ENCODE measurements at regions not wholly inside any gene's neighbourhood (a gene's known extent, or its start where the extent isn't known, plus 50 kb on each side); places are given as distances from the start of the nearest gene placed in this dataset.
A peak's percentile ranks its signal among the peaks of the same experiment; 100 is the strongest.

DNA sequence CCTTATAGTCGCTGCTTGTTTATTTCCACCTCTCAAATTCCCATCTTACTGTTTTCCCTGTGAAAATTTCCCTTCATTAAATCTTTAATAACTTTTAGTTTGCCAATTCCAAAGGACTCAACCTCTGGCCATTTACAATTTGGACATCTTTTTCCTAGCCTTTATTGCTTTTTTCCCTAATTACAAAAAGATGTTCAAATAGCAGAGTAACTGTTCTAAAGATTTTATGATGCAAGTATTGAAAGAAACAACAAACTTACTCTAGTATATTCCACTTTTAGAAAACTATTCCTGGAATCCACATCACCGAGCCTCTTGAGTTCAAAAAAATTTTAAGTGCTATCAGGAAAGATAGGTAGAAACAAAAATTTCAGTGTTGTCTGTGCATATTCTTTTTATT, 174.1 kb upstream of the UBE2E2 start:
- CTCF ChIA-PET: no interaction called here
- Mint-ChIP-seq H3K4me3 (ENCODE audit: low read depth, unreplicated experiment) (no peak overlapping the region), H3K9me3 (ENCODE audit: low read depth, unreplicated experiment) (peaks cover 2% of the 10 kb centered on the region), H3K27ac (ENCODE audit: unreplicated experiment) (no peak overlapping the region), H3K27me3 (ENCODE audit: unreplicated experiment) (peaks cover 61% of the 10 kb centered on the region), H3K4me1 (ENCODE audit: low read depth, unreplicated experiment) (no peaks in the 10 kb centered on the region), H3K36me3 (ENCODE audit: insufficient read depth, unreplicated experiment) (no peaks in the 10 kb centered on the region)
- no TSS peak for BruUV-seq (replicated peaks)
- intact Hi-C loops (cut with micrococcal nuclease; ENCODE audit: unreplicated experiment): no loop called here
- TF ChIP-seq CTCF (IDR thresholded peaks at IDR 0.05; ENCODE audit: unreplicated experiment): no peak
- no peak for DNase-seq

- Mint-ChIP-seq H3K36me3 (ENCODE audit: insufficient read depth, unreplicated experiment) (no peaks in the 10 kb centered on the region), H3K4me1 (ENCODE audit: low read depth, unreplicated experiment) (no peaks in the 10 kb centered on the region), H3K27ac (ENCODE audit: unreplicated experiment) (no peak overlapping the region), H3K9me3 (ENCODE audit: low read depth, unreplicated experiment) (peaks cover 2% of the 10 kb centered on the region), H3K27me3 (ENCODE audit: unreplicated experiment) (peaks cover 43% of the 10 kb centered on the region), H3K4me3 (ENCODE audit: low read depth, unreplicated experiment) (peak overlapping the region; percentile 43)
- CTCF ChIA-PET: no interaction called here
- intact Hi-C loops (cut with micrococcal nuclease; ENCODE audit: unreplicated experiment): no loop called here
- peak; percentile 56 for DNase-seq
- BruUV-seq (replicated peaks): no TSS peak
- TF ChIP-seq CTCF (IDR thresholded peaks at IDR 0.05; ENCODE audit: unreplicated experiment): no peak
Observed at GRCh38 chr3:23035927-23036640, 167.0 kb upstream of the UBE2E2 start.

GRCh38 chr3:23036728-23037127, 166.4 kb upstream of the UBE2E2 start:
- TF ChIP-seq CTCF (IDR thresholded peaks at IDR 0.05; ENCODE audit: unreplicated experiment): no peak
- CTCF ChIA-PET: no interaction called here
- no TSS peak for BruUV-seq (replicated peaks)
- Mint-ChIP-seq H3K4me3 (ENCODE audit: low read depth, unreplicated experiment) (peak overlapping the region; percentile 43), H3K27ac (ENCODE audit: unreplicated experiment) (no peak overlapping the region), H3K4me1 (ENCODE audit: low read depth, unreplicated experiment) (no peaks in the 10 kb centered on the region), H3K36me3 (ENCODE audit: insufficient read depth, unreplicated experiment) (no peaks in the 10 kb centered on the region), H3K27me3 (ENCODE audit: unreplicated experiment) (peaks cover 37% of the 10 kb centered on the region), H3K9me3 (ENCODE audit: low read depth, unreplicated experiment) (peaks cover 2% of the 10 kb centered on the region)
- no peak for DNase-seq
- intact Hi-C loops (cut with micrococcal nuclease; ENCODE audit: unreplicated experiment): no loop called here

DNA sequence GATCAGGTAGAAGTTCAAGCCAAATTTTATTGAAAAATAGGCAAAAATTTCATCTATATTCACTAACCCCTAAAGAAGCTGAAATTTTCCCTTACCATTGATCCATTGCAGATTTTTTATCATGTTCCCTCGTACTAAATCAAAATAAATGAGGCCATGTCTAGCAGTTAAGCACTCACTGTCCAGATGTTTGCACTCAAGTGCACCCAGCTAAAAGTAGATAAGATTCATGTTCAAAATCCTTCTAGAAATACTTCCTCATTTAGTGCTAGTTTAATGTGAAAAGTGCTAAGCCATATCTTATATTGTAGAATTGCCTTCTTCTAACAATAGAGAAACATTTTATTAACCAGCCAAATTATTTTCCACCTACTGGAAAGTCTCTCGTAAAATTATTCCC, 164.7 kb upstream of the UBE2E2 start:
- Mint-ChIP-seq H3K27ac (ENCODE audit: unreplicated experiment) (no peak overlapping the region), H3K27me3 (ENCODE audit: unreplicated experiment) (peaks cover 22% of the 10 kb centered on the region), H3K36me3 (ENCODE audit: insufficient read depth, unreplicated experiment) (no peaks in the 10 kb centered on the region), H3K9me3 (ENCODE audit: low read depth, unreplicated experiment) (no peaks in the 10 kb centered on the region), H3K4me3 (ENCODE audit: low read depth, unreplicated experiment) (no peak overlapping the region), H3K4me1 (ENCODE audit: low read depth, unreplicated experiment) (no peaks in the 10 kb centered on the region)
- DNase-seq: no peak
- no peak for TF ChIP-seq CTCF (IDR thresholded peaks at IDR 0.05; ENCODE audit: unreplicated experiment)
- BruUV-seq (replicated peaks): no TSS peak
- CTCF ChIA-PET: no interaction called here
- intact Hi-C loops (cut with micrococcal nuclease; ENCODE audit: unreplicated experiment): no loop called here

Data from Calu3 (cell line).